Fibroblast of pulmonary artery (primary cell): ENCODE measurements at regions not wholly inside any gene's neighbourhood (a gene's known extent, or its start where the extent isn't known, plus 50 kb on each side); places are given as distances from the start of the nearest gene placed in this dataset.

Experiments used
- DNase-seq: peaks from one replicate; pipeline ENCODE4 v3.0.0-alpha.2; 2010; ENCODE audit warnings: low read depth
- H3K4me3 ChIP-seq: replicated peaks from 2 replicates; pipeline ENCODE4 v1.5.1; 2011; ENCODE audit warnings: low read depth, mild to moderate bottlenecking, control low read depth, low read length, moderate library complexity
- TF ChIP-seq, protein P1 (sequence below): IDR thresholded peaks from 2 replicates; pipeline ENCODE4 v1.5.1; 2011; ENCODE audit warnings: mild to moderate bottlenecking, control low read depth, low read length, inconsistent platforms; ENCODE audit errors: missing control alignments

DNA sequence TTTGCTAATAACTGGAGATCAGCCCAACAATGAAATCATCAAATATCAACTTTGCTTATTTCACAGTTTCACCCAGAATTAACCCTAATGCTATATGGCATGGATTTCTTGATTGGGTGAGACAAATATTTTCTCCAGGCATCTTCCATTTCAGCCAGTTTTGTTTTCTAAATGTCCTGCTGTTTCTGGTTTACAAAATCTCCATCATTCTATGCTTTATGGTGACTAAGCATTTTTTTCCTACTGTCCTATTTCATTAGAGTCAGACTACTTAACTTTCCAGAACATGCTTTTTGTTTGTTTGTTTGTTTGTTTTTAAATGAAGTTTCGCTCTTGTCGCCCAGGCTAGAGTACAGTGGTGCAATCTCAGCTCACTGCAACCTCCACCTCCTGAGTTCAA, 59.5 kb upstream of the EXOC2 start:
- TF ChIP-seq, protein P1, sequence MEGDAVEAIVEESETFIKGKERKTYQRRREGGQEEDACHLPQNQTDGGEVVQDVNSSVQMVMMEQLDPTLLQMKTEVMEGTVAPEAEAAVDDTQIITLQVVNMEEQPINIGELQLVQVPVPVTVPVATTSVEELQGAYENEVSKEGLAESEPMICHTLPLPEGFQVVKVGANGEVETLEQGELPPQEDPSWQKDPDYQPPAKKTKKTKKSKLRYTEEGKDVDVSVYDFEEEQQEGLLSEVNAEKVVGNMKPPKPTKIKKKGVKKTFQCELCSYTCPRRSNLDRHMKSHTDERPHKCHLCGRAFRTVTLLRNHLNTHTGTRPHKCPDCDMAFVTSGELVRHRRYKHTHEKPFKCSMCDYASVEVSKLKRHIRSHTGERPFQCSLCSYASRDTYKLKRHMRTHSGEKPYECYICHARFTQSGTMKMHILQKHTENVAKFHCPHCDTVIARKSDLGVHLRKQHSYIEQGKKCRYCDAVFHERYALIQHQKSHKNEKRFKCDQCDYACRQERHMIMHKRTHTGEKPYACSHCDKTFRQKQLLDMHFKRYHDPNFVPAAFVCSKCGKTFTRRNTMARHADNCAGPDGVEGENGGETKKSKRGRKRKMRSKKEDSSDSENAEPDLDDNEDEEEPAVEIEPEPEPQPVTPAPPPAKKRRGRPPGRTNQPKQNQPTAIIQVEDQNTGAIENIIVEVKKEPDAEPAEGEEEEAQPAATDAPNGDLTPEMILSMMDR: no peak
- no peak for DNase-seq
- no peak overlapping the region for H3K4me3 ChIP-seq

DNA sequence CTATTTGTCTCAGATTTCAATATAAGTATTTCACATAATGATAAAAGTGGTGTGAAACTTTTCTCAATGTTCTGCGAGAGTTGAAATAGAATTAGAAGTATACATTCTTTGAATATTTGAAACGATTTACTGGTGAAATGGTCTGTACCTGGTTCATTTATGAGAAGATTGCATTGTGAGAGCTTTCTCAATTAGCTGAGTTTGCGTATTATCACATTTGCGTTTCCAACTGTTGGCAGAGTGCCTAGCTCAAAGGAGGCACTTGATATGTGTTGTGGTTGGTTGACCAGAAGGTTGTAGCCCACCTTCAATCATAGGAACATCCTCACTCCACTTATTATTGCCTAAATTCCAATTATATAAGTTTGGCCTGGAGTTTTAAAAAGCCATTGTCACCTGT, 58.8 kb upstream of the EXOC2 start:
- H3K4me3 ChIP-seq: no peak overlapping the region
- DNase-seq: no peak
- TF ChIP-seq, protein P1: no peak

DNA sequence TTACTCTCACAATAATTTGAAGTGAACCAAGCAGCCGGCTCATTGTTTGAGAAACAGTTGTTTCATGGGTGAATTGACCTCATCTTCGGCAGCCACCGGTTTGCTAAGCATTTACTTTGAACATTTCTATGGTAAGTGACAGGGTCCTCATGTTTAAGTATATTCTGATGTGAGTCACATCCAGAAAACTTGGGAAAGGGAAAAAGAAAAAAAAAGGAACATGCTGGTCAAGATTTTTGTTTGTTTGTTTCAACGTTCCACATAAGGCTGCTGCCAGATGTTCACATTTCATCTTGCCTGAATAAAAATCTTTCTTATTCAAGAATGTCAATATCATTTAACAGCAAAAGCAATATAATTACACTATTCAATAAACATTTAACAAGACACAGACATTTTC, 55.0 kb upstream of the EXOC2 start:
- DNase-seq: no peak
- H3K4me3 ChIP-seq: no peak overlapping the region
- TF ChIP-seq, protein P1: no peak

DNA sequence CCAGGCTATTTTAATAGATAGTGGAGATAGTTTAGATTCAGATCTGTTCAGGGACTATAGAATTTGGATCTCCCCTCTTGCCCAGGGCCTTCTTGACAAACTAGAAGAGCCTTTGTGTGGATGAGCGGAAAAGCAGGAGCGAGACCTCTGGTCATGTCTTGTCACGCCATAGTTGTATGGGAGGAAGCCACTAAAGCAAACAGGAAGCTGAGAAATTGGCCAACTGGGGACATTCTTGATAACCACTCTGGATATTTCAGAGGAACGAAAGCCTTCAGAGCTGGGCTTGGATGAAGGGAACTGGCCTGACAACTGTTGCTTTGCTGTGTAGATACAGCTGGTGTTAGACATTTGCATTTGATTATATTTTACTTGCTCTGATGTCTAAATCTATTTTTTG, 54.1 kb upstream of the EXOC2 start:
- H3K4me3 ChIP-seq: no peak overlapping the region
- TF ChIP-seq, protein P1: no peak
- DNase-seq: no peak

DNA sequence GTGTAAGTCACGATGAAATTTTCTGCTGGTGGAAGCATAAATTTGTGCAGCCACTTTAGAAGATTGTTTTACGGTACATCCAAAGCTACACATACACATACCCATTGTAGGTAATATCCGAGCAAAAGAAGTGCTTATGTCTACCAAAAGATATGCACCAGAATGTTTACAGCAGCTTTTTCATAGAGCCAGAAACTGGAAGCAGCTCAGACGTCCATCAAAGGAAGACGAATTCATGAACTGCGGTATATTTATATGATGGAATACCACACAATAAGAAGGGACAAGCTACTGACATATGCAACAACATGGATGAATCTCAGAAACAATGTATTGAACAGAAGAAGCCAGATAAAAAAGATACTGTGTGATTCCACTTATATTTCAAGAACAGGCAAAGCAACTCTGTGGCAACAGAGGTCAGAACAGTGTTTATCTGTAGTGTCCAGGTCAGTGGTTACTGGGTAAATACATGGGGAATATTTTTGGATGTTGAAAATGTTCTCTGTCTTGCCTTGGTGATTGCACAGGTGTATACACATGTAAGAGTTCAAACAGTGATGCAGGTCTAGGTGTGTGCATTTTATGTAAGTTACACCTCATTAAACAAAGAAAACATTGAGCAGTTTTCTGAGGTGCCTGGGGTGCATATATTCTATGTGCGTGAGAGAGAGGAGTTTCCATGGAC, 51.9 kb upstream of the EXOC2 start:
- H3K4me3 ChIP-seq: no peak overlapping the region
- no peak for DNase-seq
- TF ChIP-seq, protein P1: no peak

DNA sequence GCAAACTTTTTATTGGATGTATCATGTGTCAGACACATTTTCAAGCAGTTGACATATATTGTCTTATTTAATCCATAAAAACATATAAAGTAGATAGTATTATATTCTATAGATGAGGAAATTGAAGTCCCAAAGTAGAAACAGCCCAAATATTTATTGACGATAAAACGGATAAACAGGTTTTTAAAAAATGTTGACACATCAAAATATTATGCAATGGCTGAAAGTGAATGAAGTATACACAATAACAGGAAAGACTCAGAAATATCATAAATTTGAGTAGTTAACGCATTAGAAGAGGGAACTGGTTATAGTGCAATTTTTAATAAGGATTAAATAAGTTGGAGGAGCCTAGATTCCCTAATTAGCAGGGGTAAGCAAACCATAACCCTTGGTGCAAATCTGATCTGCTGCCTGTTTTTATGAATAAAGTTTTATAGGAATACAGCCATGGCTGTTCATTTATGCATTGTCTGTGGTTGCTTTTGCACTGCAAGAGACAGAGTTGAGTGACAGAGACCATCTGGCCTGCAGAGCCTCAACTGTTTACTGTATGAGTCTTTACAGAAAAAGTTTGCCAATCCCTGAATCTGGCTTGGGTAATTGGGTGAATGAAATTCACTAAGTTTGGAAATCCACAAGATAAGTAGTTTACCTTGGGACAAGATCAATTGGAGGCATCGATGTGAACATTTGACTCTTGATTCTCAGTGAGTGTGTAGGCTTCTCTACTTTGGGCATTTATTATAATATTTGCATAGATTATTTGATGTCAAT, 50.6 kb upstream of the EXOC2 start:
- TF ChIP-seq, protein P1: no peak
- no peak overlapping the region for H3K4me3 ChIP-seq
- DNase-seq: no peak
